OCI-LY3 (cell line): ENCODE measurements at regions not wholly inside any gene's neighbourhood (a gene's known extent, or its start where the extent isn't known, plus 50 kb on each side); places are given as distances from the start of the nearest gene placed in this dataset.

Source experiments
- H2AFZ ChIP-seq: fragments of 200-600, 300-600 bp; shearing (Covaris generic); 2 replicates; pipeline ENCODE4 v1.6.0; 2014; ENCODE audit warnings: antibody characterized with exemption, low read depth, low read length
- H3K27ac ChIP-seq: fragments of 200-600, 300-600 bp; sonication (generic); 2 replicates; pipeline ENCODE4 v1.5.1; 2014; ENCODE audit warnings: mild to moderate bottlenecking, low read length, moderate library complexity, mixed read lengths
- H3K27me3 ChIP-seq: fragments of 200-600, 300-600 bp; sonication (generic); 2 replicates; pipeline ENCODE4 v1.6.1; 2014; ENCODE audit warnings: low read depth, low read length, mixed read lengths
- H3K36me3 ChIP-seq: fragments of 200-600, 300-600 bp; sonication (generic); replicated peaks from 2 replicates; pipeline ENCODE3; 2014; ENCODE audit warnings: low read depth, low read length, mixed read lengths
- H3K4me1 ChIP-seq: fragments of 300-600, 200-600 bp; sonication (generic); 2 replicates; pipeline ENCODE4 v1.6.1; 2014; ENCODE audit warnings: low read length, mixed read lengths
- H3K4me2 ChIP-seq: fragments of 200-600, 300-600 bp; sonication (generic); 2 replicates; pipeline ENCODE4 v1.6.1; 2014; ENCODE audit warnings: low read length, mixed read lengths
- H3K4me3 ChIP-seq: fragments of 300-600, 200-600 bp; sonication (generic); 2 replicates; pipeline ENCODE4 v1.5.1; 2014; ENCODE audit warnings: antibody characterized with exemption, mild to moderate bottlenecking, low read length, moderate library complexity
- H3K79me2 ChIP-seq: fragments of 300-600, 200-600 bp; shearing (Covaris generic); 2 replicates; pipeline ENCODE4 v1.6.1; 2014; ENCODE audit warnings: mild to moderate bottlenecking, low read length, mixed read lengths
- H3K9ac ChIP-seq: fragments of 300-600, 200-600 bp; shearing (Covaris generic); 2 replicates; pipeline ENCODE4 v1.6.0; 2014; ENCODE audit warnings: mild to moderate bottlenecking, low read length, moderate library complexity
- H3K9me3 ChIP-seq: fragments of 200-600, 300-600 bp; shearing (Covaris generic); 2 replicates; pipeline ENCODE4 v1.6.1; 2014; ENCODE audit warnings: low read length, mixed read lengths; ENCODE audit not compliant: insufficient read depth
- H4K20me1 ChIP-seq: fragments of 200-600, 300-600 bp; sonication (generic); 2 replicates; pipeline ENCODE4 v1.6.1; 2016; ENCODE audit warnings: low read length, mixed read lengths; ENCODE audit not compliant: insufficient read depth
- CTCF ChIP-seq: fragments of 200-600, 300-600 bp; sonication (generic); IDR thresholded peaks from 2 replicates; pipeline ENCODE4 v1.5.1; 2014; ENCODE audit warnings: antibody characterized with exemption, low read length, low read depth
- EZH2phosphoT487 ChIP-seq: fragments of 200-600 bp; shearing (Covaris generic); IDR thresholded peaks from 2 replicates; pipeline ENCODE4 v1.6.1; 2018; ENCODE audit warnings: antibody characterized with exemption, mixed run types, low read depth

- Histone ChIP-seq H3K9me3 (no peaks in the 10 kb centered on the region), H3K4me2 (no peak overlapping the region), H4K20me1 (no peaks in the 10 kb centered on the region), H3K9ac (no peak overlapping the region), H3K4me3 (no peak overlapping the region), H3K79me2 (no peaks in the 10 kb centered on the region), H2AFZ (no peak overlapping the region), H3K27me3 (peaks cover 27% of the 10 kb centered on the region; the same call in 1 of the 2 replicates), H3K27ac (no peak overlapping the region), H3K36me3 (no peaks in the 10 kb centered on the region), H3K4me1 (no peaks in the 10 kb centered on the region)
- TF ChIP-seq CTCF (no peak), EZH2phosphoT487 (no peak)
Observed at GRCh38 chr20:59530782-59531181, 73.6 kb upstream of the PHACTR3 start.

- no peak overlapping the region for H3K4me3 ChIP-seq
- H3K36me3 ChIP-seq, result no peaks in the 10 kb centered on the region
- H3K27ac ChIP-seq, result no peak overlapping the region
- H4K20me1 ChIP-seq, result no peaks in the 10 kb centered on the region
- H3K27me3 ChIP-seq, result peaks cover 6% of the 10 kb centered on the region; the same call in 1 of the 2 replicates
- H3K9me3 ChIP-seq, result no peaks in the 10 kb centered on the region
- H3K4me2 ChIP-seq, result no peak overlapping the region
- H3K4me1 ChIP-seq, result no peaks in the 10 kb centered on the region
- no peak overlapping the region for H2AFZ ChIP-seq
- no peaks in the 10 kb centered on the region for H3K79me2 ChIP-seq
- TF ChIP-seq EZH2phosphoT487 (no peak), CTCF (no peak)
- H3K9ac ChIP-seq, result no peak overlapping the region
Observed at GRCh38 chr20:59537991-59538390, 66.3 kb upstream of the PHACTR3 start.

- no peak for TF ChIP-seq EZH2phosphoT487
- no peak for TF ChIP-seq CTCF
Observed at GRCh38 chr20:59547596-59547995, 56.7 kb upstream of the PHACTR3 start.

More at GRCh38 chr20:59547596-59547995, 56.7 kb upstream of the PHACTR3 start:
- H3K9me3 ChIP-seq, result no peaks in the 10 kb centered on the region
- no peak overlapping the region for H3K9ac ChIP-seq
- no peaks in the 10 kb centered on the region for H3K4me1 ChIP-seq
- H3K79me2 ChIP-seq, result no peaks in the 10 kb centered on the region
- H3K27ac ChIP-seq, result no peak overlapping the region
- H2AFZ ChIP-seq, result no peak overlapping the region
- H3K36me3 ChIP-seq, result no peaks in the 10 kb centered on the region
- H3K4me3 ChIP-seq, result no peak overlapping the region
- no peak overlapping the region for H3K4me2 ChIP-seq
- peaks cover 12% of the 10 kb centered on the region; the same call in 1 of the 2 replicates for H3K27me3 ChIP-seq
- H4K20me1 ChIP-seq, result no peaks in the 10 kb centered on the region
